GM18861 (cell line): ENCODE measurements at regions not wholly inside any gene's neighbourhood (a gene's known extent, or its start where the extent isn't known, plus 50 kb on each side); places are given as distances from the start of the nearest gene placed in this dataset.
A peak's percentile ranks its signal among the peaks of the same experiment; 100 is the strongest.

ENCODE experiments used
- ATAC-seq: cut with Tn5 transposase; IDR thresholded peaks from one replicate; pipeline ENCODE4 v1.9.1; 2021; ENCODE audit not compliant: unreplicated experiment

DNA sequence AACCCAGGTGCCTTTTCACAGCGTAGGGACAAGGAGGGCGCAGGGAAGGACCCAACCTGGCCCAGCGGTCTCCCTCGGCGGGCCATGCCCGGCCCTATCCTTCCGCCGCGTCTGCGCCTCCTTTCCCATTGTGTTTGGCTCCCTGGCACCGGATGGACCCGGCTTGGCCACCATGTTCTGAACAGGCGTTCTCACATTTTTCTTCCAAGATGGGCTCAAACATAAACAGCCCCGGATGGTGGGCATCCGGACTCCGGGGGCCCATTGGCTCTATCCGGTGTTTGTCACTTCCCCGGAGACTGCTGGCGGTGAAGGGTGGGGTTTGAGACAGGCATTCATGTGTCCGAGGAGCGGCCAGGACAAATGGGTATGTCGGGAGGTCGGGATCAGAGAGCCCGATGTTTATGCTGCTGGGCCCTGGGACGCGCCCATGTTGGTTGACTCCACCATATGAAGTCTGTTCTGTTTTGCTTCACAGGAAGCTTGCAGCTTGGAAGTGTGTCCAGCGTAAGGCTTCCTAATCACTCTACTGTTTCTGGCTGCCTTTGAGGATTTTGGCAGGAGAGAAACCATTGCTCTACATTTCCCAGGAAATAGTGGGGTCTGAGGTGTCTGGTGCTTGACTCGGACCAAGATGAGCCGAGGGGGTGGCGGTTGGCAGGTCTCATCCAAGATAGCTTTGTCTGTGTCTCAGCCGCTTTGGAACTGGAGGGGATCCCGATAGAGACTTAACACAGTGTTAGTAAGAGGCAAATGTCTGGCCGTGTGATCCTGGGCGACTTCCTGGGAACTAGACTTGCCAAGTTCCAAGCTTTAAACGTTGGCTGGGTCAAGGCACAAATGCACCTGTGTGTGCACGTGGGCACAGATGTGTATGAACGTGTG is 188.3 kb downstream of the IRF8 start:
- no peak for ATAC-seq

DNA sequence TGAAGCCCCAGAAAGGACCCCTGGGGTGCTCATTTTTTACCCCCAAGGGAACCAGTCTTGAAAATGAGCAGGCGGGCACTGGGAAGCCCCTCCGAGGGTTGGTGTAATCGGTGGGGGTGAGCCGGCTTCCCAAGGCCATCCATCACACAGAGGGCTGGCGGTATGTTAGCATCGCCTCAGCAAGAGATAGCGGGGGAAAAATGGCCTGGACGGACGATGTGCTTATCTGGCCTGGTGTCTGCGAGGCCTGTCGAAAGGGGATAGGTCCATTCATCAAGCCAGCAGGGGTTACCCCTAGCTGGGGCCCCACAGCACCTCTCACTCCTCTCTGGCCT is 188.9 kb downstream of the IRF8 start:
- ATAC-seq = no peak

DNA sequence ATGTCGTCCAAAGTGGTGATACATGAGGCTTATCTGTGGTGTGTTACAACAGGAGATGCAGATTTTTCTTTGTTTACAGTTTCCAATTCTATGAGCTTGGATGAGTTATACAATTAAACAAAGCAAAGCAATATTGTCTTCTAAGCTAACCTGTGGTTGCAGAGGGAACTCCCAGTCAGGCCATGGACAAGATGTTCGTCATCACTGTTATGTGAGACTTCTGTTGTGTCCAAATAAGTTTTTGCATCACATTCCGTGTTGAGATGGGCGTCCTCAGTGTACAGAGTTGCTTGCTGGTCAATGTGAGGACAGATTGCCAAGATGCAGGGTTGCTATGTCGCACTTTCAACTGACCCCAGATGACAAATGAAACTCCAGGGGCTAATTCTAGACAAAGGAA is 189.3 kb downstream of the IRF8 start:
- no peak for ATAC-seq

DNA sequence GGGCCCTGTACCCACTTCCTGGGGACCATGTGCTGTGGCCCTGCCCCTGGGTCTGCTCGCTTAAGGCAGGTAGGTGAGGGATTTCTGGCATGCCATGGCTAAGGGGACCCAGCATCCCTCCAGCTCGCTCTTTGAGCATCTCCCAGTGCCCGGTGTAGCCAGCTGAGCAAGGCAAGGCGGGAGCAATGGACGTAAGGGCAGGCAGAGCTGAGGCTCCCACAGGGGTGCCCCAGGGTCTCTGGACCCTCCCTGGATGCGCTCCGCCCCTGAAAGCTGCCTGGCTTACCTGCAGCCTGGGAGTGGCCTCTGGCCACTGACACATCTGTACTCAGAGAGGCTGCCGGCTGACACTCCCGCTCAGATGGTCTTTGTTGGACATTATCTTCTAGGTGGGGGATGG is 189.9 kb downstream of the IRF8 start:
- ATAC-seq = no peak

DNA sequence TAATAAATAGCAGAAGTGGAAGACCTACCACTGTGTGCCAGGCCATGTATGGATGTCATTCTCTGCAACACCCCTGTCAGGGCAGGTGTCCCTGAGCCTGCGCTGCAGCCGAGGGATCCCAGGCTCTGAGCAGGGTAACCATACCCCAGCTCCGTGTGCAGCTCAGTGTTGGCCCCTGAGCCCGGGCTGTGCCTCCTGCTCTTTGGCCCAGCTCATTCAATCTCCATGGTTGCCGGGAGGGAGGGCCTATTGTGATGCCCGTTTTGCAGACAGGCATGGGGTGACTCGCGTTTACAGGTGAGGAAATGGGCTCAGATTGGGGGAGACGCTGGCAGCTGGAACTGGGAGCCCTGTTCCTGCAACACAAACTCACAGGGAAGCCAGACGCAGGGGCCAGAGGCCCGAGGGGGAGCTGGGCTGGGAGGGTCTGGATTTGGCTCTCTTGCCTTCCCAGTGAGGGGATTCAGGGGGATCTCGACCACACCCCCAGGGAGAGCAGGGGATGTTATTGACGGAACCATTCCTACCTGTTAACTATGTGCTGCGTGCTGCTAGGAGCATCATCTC is 190.5 kb downstream of the IRF8 start:
- ATAC-seq = no peak

DNA sequence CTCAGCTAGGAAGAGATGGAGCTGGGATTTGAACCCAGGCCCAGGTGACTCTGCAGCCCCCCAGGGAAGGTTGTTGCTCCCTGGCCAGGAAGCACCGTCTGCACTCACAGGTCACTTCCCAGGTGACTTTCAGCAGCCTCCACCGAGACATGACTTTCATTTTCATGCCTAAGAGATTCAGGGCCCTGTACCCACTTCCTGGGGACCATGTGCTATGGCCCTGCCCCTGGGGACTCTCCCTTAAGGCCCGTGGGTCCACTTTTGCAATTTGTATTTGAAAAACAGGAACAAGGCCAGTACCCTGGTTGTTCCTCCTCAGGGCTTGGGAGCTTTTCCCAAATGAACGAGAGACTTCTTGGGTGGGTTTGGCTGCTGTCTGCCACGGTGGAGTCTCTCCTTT is 191.0 kb downstream of the IRF8 start:
- peak; percentile 64 for ATAC-seq

DNA sequence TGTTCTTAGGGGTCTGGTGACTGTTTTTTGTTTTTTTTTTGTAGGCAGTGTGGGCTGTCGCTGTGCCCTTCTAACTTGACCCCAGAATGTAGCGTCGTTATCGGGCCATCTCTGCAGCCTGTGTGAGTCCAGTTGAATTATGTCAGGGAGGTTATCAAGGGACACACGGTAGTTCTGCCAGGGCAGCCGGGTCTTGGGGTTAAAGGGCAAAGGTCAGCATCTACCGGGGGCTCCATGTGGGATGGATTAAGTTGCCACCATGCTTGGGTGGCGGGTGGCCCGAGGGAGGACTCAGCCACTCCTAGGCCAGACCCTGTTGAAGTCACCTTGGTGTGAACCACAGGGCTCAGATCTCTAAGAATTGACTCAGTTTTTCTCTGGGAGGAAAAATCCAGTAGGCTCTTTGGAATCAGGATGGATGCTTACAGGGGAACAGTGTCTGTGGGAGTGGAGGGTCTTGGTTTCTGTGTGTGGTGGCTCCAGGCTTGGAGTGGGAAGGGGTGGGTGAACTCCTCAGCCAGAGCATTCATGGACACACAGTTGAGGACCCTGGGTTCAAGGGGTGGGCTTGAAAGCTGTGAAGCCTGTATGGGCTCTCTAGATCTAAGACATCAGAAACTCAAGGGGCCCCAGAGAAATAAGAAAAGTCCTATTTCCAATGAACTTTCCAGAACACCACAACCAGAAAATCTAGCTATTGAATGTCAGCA is 191.7 kb downstream of the IRF8 start:
- ATAC-seq = no peak

DNA sequence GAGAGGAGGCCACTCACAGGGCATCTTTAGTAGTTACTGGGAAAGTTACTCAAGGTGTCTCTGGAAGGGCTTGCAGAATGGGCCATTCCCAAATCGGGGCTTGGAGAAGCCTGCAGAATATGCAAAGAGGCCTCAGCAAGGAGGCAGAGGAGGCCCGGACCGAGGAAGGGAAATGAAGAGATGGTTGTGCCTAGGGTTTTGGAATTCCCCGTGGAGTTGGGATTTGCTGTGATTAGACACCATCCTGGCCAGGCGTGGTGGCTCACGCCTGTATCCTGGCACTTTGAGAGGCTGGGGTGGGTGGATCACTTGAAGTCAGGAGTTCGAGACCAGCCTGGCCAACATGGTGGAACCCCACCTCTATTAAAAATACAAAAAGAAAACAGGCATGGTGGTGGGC is 193.0 kb downstream of the IRF8 start:
- ATAC-seq = no peak

DNA sequence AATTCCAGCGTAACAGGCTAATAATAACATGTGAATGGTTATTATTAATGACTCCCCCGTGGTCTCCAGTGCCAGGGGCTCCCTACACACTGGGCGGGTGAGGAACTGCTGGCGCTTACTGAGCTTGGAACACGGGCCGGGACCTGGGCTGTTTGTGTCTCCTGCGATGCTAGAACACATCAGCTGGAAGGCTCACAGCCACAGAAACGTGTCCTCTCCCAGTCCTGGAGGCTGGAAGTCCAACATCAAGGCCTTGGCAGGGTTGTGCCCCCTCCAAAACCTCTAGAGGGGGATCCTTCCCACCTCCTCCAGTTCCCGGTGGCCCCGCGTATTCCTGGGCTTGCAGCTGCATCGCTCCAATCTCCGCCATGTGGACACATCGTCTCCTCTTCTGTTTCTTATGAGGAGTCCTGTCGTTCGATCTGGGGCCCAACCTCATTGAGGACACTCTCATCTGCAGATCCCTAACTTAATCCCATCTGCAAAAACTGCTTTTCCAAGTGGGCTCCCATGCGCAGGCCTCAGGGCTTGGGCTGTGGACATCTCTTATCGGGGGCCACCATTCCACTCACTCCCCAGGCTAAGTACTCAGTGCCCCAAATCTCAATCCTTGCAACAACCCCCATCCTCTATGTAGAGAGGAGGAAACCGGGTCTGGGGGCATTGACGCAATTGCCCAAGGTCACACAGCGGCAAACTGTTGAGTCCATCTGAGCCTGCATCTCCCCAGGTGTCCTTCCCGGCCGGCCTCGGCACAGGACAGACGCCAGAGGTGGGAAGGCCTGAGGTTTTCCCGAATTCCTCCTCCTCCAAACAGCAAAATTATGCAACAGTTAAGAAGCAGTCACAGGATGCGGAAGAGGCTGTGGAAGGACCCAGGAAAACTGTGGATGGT is 193.9 kb downstream of the IRF8 start:
- ATAC-seq = no peak

DNA sequence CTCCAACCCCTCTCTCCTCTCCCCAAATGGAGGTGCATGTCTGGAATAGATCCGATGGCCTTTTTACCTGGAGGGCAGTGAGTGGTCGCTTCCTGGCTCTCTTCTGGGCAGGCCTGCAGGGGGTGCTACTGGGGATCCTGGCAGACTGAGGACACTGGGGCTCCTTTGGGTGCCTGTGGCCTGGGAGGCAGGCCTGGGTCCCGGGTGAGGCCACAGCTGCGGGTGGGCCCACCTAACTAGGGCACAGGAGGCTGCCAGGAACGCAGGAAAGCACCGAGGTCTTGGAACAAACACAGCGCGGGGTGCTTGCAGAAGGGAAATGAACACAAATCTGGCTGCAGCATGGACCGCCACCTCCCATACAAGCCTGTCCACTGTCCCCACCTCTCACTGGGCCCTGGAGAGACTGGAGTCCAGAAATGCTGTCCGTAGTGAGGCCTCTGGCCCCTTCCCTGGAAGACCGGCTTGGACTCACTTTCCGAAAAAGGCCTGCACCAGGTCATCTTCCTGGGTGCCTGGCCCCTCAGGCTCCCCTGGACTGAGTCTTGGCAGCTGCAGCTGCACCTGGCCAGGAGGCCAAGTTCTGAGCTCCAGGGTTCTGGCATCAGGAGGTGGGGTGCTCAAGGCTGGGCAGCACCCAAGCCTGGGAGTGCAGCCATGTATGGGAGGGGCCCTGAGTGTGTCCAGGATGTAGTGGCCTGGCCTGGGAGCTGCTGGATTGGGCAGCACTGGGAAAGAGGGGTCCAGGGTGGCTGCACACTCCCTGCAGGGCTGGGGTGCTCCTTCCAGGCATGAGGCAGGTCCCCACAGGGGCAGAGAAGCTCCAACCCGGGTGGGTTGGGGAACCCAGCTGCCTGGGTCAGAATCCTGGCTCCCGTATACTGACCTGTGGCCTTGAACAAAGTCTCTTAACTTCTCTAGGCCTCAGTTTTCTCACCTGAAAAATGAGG is 195.1 kb downstream of the IRF8 start:
- no peak for ATAC-seq

DNA sequence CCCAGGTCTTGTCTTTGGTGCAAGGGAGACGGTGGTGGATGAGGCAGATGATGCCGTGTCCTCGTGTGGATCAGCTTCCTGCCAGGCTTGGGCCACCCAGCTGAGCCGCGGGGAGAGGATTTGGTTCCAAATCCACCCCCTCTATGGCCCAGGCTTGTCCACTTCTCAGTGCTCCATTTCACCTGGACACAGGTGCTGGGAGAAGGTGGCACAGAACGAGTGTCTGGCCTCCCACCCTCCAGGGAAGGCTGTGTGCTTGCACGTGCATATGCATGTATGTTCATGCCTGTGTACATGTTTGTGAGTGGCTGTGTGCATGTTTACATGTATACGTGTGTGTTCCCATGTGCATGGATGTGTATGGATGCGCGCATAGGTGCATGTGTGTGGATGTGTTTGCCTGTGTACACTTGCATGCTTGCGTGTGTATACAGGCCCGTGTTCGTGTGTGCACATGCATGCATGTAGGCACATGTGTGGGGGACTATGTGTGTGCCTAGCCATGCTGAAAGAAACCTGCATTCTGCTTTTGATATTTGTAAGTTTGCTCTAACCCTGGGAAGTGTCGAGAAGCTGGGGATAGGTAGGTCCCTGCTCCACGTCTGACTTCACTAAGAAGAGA is 196.3 kb downstream of the IRF8 start:
- ATAC-seq = no peak

DNA sequence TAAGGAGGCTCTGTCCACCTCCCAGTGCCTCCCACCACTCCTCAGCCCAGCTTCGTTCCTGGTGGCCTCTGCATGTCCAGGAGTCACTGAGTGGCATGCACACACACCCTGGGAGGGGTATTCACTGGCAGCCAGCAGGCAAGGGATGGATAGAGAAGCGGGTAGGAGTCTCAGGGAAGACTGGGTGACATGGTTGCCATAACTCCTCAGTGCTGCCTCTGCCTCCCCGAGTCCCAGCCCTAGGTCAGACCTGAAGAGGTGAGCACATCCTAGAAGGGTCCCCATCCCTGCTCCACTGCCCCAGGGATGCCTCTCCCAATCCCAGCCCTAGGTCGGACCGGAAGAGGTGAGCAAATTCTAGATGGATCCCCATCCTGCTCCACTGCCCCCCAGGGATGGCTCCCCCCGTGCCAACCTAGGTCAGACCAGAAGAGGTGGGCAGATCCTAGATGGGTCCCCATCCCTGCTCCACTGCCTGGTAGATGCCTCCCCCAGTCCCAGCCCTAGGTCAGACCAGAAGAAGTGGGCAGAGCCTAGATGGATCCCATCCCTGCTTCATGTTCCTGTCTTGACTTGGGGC is 197.0 kb downstream of the IRF8 start:
- no peak for ATAC-seq

DNA sequence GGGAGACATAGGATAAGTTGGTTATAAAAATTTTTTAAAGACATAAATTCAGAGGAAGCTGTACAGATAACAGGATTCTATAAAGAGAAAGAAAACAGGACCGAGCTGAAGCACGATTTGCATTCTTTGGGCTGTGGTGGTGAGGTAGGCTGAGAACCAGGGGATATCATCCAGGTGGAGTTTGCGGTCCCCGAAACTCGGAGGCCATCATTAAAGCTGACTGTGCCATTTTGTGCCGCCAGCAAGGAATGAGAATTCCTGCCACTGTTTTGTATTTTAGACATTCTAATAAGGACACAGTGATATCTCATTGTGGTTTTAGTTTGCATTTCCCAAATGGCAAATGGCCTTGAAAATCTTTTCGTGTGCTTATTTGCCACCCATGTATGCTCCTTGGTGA is 197.9 kb downstream of the IRF8 start:
- no peak for ATAC-seq

DNA sequence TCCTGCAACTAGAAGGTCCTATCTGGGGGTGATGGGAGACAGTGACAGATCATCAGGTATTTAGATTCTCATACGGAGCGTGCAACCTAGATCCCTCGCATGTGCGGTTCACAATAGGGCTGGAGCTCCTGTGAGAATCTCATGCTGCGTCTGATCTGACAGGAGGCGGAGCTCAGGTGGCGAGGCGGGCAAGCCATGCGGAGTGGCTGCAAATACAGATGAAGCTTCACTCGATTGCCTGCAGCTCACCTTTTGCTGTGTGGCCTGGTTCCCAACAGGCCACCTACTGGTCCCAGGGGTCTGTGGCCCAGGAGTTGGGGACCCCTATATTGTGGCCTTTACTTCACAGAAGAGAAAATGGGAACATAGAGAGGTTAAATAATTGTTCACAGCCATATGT is 200.4 kb downstream of the IRF8 start:
- ATAC-seq = no peak

DNA sequence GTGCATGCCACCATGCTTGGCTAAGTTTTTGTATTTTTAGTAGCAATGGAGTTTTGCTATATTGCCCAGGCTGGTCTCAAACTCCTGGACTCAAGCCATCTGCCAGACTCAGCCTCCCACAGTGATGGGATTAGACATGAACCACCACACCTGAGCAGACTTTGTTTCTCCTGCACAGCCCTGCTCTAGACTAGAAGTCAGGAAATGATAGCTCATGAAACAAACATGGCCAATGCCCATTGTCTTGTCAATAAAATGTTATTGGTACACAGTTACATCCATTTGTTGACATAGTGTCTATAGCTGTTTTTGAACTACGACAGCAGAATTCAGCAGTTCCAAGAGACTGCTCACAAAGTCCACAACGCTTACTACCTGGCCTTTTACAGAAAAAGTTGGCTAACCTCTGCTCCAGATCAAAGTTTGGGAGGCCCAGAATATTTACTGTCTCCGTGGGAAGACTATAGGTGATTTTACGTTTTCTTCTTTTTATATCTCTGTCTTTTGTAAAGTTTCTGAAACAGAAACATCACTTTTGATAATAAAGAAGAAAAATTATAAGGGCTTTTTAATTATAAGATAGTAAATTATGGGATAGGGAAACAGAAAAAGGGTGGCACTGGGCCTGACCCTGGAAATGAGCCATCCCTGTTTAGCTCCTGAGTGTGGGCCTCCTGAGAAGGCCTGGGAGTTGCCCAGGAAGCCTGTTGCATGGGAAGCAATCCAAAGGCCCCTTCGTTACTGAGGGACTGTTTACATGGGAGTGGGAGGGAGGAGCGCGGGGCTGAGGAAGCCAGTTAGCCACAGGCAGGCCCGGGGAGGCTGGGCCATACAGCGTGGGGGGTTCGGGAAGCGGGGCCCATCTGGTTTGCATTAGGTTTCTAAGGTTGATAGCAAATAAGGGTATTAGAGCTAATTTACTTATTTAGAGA is 201.5 kb downstream of the IRF8 start:
- ATAC-seq = no peak

DNA sequence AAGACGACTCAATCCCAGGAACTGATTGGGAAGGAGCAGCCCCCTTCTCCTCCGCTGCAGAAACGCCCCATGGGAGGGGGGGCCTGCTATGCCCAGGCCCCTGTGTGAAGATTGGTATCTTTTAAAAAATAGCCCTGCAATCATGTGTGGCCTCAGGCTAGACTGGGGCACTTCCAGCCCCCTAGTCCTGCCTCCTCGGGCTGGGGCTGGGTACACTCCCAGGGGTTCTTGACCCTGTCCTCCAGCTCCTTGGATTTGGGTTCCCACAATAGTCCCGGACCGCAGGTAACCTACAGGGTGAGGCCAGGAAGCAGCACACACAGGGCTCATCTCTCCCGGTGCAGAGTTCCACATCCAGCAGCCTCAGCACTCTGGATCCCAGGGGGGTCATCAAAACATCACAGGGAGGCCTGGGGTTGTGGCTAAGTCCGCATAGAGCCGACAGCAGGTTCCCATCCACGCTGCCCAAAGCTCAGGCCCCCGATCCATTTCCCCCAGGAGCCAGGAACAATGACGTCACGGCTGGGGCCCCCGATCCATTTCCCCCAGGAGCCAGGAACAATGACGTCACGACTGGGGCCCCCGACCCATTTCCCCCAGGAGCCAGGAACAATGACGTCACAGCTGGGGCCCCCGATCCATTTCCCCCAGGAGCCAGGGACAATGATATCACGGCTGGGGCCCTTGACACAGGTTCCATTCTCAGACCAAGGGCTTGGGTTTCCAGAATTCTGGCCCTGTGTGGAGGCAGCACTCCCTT is 202.4 kb downstream of the IRF8 start:
- no peak for ATAC-seq

DNA sequence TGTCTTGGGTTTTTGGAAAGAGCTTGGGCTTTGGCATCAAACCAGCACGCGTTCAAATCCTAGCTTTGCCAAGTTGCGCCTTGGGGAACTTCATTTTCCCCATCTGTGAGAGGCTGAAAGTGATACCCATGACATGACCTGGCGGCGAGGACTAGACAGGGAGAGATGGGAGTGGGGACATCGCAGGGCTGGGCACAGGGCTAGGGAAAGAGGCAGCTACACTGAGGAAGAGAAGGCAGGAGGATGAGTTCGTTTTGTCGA is 202.9 kb downstream of the IRF8 start:
- ATAC-seq = no peak

DNA sequence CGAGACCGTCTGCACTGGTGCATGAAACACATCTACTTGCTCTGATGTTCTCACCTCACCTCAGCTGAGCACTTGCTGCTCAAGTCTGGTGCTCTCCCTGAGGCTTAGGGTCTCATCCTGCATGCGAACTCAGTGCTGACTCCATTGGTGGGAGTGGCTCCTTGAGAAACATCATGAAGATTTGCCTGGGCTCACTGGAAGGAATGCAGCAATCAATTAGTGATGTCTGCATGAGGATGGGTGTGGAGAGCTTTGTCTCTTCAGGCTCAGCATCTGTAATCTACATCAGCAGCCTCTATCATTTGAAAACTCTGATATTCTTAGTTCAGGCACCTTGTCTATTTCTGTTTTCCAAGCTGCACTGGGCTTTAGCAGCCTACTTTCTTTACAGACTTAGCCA is 204.4 kb downstream of the IRF8 start:
- ATAC-seq = no peak
